Common myeloid progenitor, CD34-positive (primary cell): ENCODE measurements at regions not wholly inside any gene's neighbourhood (a gene's known extent, or its start where the extent isn't known, plus 50 kb on each side); places are given as distances from the start of the nearest gene placed in this dataset.

Source experiments
- CTCF ChIA-PET: fragments of 350-600 bp; sonication (Branson Sonifier 250); formaldehyde crosslinking; loops from one replicate; lab custom pipeline; 2021; ENCODE audit warnings: antibody characterized with exemption; lab: Charles Lee
- POLR2A ChIA-PET: fragments of 350-600 bp; sonication (Branson Sonifier 250); formaldehyde crosslinking; loops from one replicate; lab custom pipeline; 2021; ENCODE audit warnings: antibody characterized with exemption; lab: Charles Lee
- DNase-seq, 3 donors: peaks; one replicate each; pipeline versions ENCODE4 v3.0.0 to v3.0.0-alpha.2; 2013
- H3K27ac ChIP-seq, 2 experiments: 1 replicate in 1 of 2; 2 replicates in 1 of 2; pipeline ENCODE4 v1.7.0; 2013; ENCODE audit warnings: inconsistent platforms in 2 of 2, low read length in 2 of 2, mild to moderate bottlenecking in 2 of 2, low read depth in 1 of 2, moderate library complexity in 1 of 2; ENCODE audit not compliant: severe bottlenecking in 2 of 2, insufficient read depth in 1 of 2, poor library complexity in 1 of 2
- H3K27me3 ChIP-seq, 5 experiments: replicated peaks in 2 of 5; 1 replicate in 3 of 5; 2 replicates in 2 of 5; pipeline versions ENCODE4 v1.6.1 to v1.7.0; 2013; ENCODE audit warnings: low read length in 4 of 5, mild to moderate bottlenecking in 2 of 5, moderate library complexity in 2 of 5, inconsistent platforms in 1 of 5; ENCODE audit not compliant: insufficient read depth in 5 of 5, control insufficient read depth in 4 of 5
- H3K36me3 ChIP-seq, 4 experiments: 1 replicate in 2 of 4; 2 replicates in 2 of 4; pipeline versions ENCODE4 v1.6.1 to v1.7.0; 2013; ENCODE audit warnings: low read length in 3 of 4, control low read depth in 1 of 4, mild to moderate bottlenecking in 1 of 4; ENCODE audit not compliant: control insufficient read depth in 4 of 4, insufficient read depth in 4 of 4
- H3K4me1 ChIP-seq, 4 experiments: 1 replicate in 3 of 4; 2 replicates in 1 of 4; pipeline versions ENCODE4 v1.6.1 to v1.7.1; 2013; ENCODE audit warnings: low read length in 3 of 4, mild to moderate bottlenecking in 3 of 4, control low read depth in 1 of 4, inconsistent platforms in 1 of 4, moderate library complexity in 1 of 4; ENCODE audit not compliant: control insufficient read depth in 4 of 4, insufficient read depth in 4 of 4; ENCODE audit errors: control extremely low read depth in 1 of 4
- H3K4me3 ChIP-seq, 7 experiments: 1 replicate in 4 of 7; 2 replicates in 3 of 7; pipeline versions ENCODE4 v1.5.1 to v1.7.0; 2013; ENCODE audit warnings: mild to moderate bottlenecking in 7 of 7, low read length in 6 of 7, moderate library complexity in 6 of 7, inconsistent platforms in 2 of 7, low read depth in 2 of 7, control low read depth in 1 of 7; ENCODE audit not compliant: insufficient read depth in 4 of 7, control insufficient read depth in 1 of 7; ENCODE audit errors: extremely low read depth in 1 of 7
- H3K9me3 ChIP-seq, 5 experiments: 1 replicate in 4 of 5; 2 replicates in 1 of 5; pipeline versions ENCODE4 v1.6.1 to v1.7.1; 2013; ENCODE audit warnings: low read length in 4 of 5, mild to moderate bottlenecking in 2 of 5, inconsistent platforms in 1 of 5, low read depth in 1 of 5, moderate library complexity in 1 of 5; ENCODE audit not compliant: control insufficient read depth in 4 of 5, insufficient read depth in 2 of 5; ENCODE audit errors: control extremely low read depth in 1 of 5
- WGBS: methylation state at CpG from one replicate; pipeline ENCODE4 v1.1.5; 2013; ENCODE audit not compliant: insufficient coverage; 5-methylcytosine and 5-hydroxymethylcytosine counted together

- ChIA-PET POLR2A (no interaction called here), CTCF (interaction anchor here (10.8 kb wide), 1 partner anchor 331 kb away, joined by 106 read pairs; no protein-coding TSS in a partner anchor)
- Histone ChIP-seq H3K4me1 (peaks cover 0 to 3% (median 0%) of the 10 kb centered on the region in 4 experiments), H3K27me3 (no peaks in the 10 kb centered on the region), H3K27ac (no peak overlapping the region), H3K9me3 (no peaks in the 10 kb centered on the region), H3K4me3 (no peak overlapping the region), H3K36me3 (no peaks in the 10 kb centered on the region)
- 100% methylated on average over 7 of the region's 7 CpGs for WGBS
- no peak for DNase-seq
Measured at GRCh38 chr6:110033101-110033500, 55.0 kb downstream of the GPR6 start.

- Histone ChIP-seq H3K4me1 (peaks cover 0 to 11% (median 2%) of the 10 kb centered on the region in 4 experiments), H3K9me3 (no peaks in the 10 kb centered on the region), H3K27ac (no peak overlapping the region), H3K27me3 (no peaks in the 10 kb centered on the region), H3K36me3 (no peaks in the 10 kb centered on the region), H3K4me3 (no peak overlapping the region)
- WGBS, result 93% methylated on average over 10 of the region's 10 CpGs
- POLR2A ChIA-PET, result no interaction called here
- no peak for DNase-seq
- CTCF ChIA-PET, result interaction anchor here (0.9 to 10.8 kb wide), 5 partner anchors 9 to 332 kb away, joined by 3 to 106 read pairs (median 3); no protein-coding TSS in a partner anchor
Measured at GRCh38 chr6:110033749-110034666, 55.9 kb downstream of the GPR6 start.

GRCh38 chr6:110034667-110035036, 56.5 kb downstream of the GPR6 start:
- no peaks in the 10 kb centered on the region for H3K27me3 ChIP-seq
- no peaks in the 10 kb centered on the region for H3K36me3 ChIP-seq
- H3K27ac ChIP-seq, result no peak overlapping the region
- H3K4me1 ChIP-seq, result peaks cover 0 to 17% (median 8%) of the 10 kb centered on the region in 4 experiments
- H3K4me3 ChIP-seq, result no peak overlapping the region
- no peak for DNase-seq
- ChIA-PET CTCF (interaction anchor here (0.9 to 10.8 kb wide), 5 partner anchors 10 to 332 kb away, joined by 3 to 106 read pairs (median 3); no protein-coding TSS in a partner anchor), POLR2A (no interaction called here)
- no peaks in the 10 kb centered on the region for H3K9me3 ChIP-seq
- whole genome bisulfite sequencing, result 96% methylated on average over 7 of the region's 8 CpGs

- Histone ChIP-seq H3K4me3 (no peak overlapping the region), H3K9me3 (no peaks in the 10 kb centered on the region), H3K36me3 (no peaks in the 10 kb centered on the region), H3K27ac (no peak overlapping the region), H3K4me1 (peaks cover 0 to 23% (median 10%) of the 10 kb centered on the region in 4 experiments), H3K27me3 (no peaks in the 10 kb centered on the region)
- ChIA-PET POLR2A (no interaction called here), CTCF (interaction anchor here (0.9 to 10.8 kb wide), 3 partner anchors 10 to 333 kb away, joined by 3 to 106 read pairs (median 3); no protein-coding TSS in a partner anchor)
- WGBS, result 97% methylated on average over 3 of the region's 5 CpGs
- DNase-seq, result no peak
Measured at GRCh38 chr6:110035321-110035720, 57.2 kb downstream of the GPR6 start.

GRCh38 chr6:110036408-110037302, 58.5 kb downstream of the GPR6 start:
- ChIA-PET POLR2A (no interaction called here), CTCF (interaction anchor here (1.2 to 10.8 kb wide), 5 partner anchors 16 to 355 kb away, joined by 3 to 106 read pairs (median 8); no protein-coding TSS in a partner anchor)
- H3K9me3 ChIP-seq, result no peaks in the 10 kb centered on the region
- no peak for DNase-seq
- H3K27ac ChIP-seq, result no peak overlapping the region
- H3K36me3 ChIP-seq, result no peaks in the 10 kb centered on the region
- H3K27me3 ChIP-seq, result no peaks in the 10 kb centered on the region
- H3K4me3 ChIP-seq, result no peak overlapping the region
- H3K4me1 ChIP-seq, result peaks cover 0 to 27% (median 11%) of the 10 kb centered on the region in 4 experiments
- WGBS, result over 99% methylated on average over 7 of the region's 11 CpGs

GRCh38 chr6:110037726-110038295, 59.7 kb downstream of the GPR6 start:
- CTCF ChIA-PET, result interaction anchor here (0.9 to 10.8 kb wide), 7 partner anchors 15 to 512 kb away, joined by 3 to 106 read pairs (median 4); no protein-coding TSS in a partner anchor
- no peak for DNase-seq

More at GRCh38 chr6:110037726-110038295, 59.7 kb downstream of the GPR6 start:
- 89% methylated on average over 8 of the region's 9 CpGs for WGBS
- POLR2A ChIA-PET, result no interaction called here
- Histone ChIP-seq H3K4me1 (peaks cover 0 to 30% (median 12%) of the 10 kb centered on the region in 4 experiments), H3K9me3 (no peaks in the 10 kb centered on the region), H3K27me3 (no peaks in the 10 kb centered on the region), H3K36me3 (no peaks in the 10 kb centered on the region), H3K4me3 (no peak overlapping the region), H3K27ac (no peak overlapping the region)
